Common myeloid progenitor, CD34-positive (primary cell): ENCODE measurements at regions not wholly inside any gene's neighbourhood (a gene's known extent, or its start where the extent isn't known, plus 50 kb on each side); places are given as distances from the start of the nearest gene placed in this dataset.

Experiments used
- CTCF ChIA-PET: fragments of 350-600 bp; sonication (Branson Sonifier 250); formaldehyde crosslinking; loops from one replicate; lab custom pipeline; 2021; ENCODE audit warnings: antibody characterized with exemption; lab: Charles Lee
- POLR2A ChIA-PET: fragments of 350-600 bp; sonication (Branson Sonifier 250); formaldehyde crosslinking; loops from one replicate; lab custom pipeline; 2021; ENCODE audit warnings: antibody characterized with exemption; lab: Charles Lee
- DNase-seq, 3 donors: peaks; one replicate each; pipeline versions ENCODE4 v3.0.0 to v3.0.0-alpha.2; 2013
- H3K27ac ChIP-seq, 2 experiments: 1 replicate in 1 of 2; 2 replicates in 1 of 2; pipeline ENCODE4 v1.7.0; 2013; ENCODE audit warnings: inconsistent platforms in 2 of 2, low read length in 2 of 2, mild to moderate bottlenecking in 2 of 2, low read depth in 1 of 2, moderate library complexity in 1 of 2; ENCODE audit not compliant: severe bottlenecking in 2 of 2, insufficient read depth in 1 of 2, poor library complexity in 1 of 2
- H3K27me3 ChIP-seq, 5 experiments: replicated peaks in 2 of 5; 1 replicate in 3 of 5; 2 replicates in 2 of 5; pipeline versions ENCODE4 v1.6.1 to v1.7.0; 2013; ENCODE audit warnings: low read length in 4 of 5, mild to moderate bottlenecking in 2 of 5, moderate library complexity in 2 of 5, inconsistent platforms in 1 of 5; ENCODE audit not compliant: insufficient read depth in 5 of 5, control insufficient read depth in 4 of 5
- H3K36me3 ChIP-seq, 4 experiments: 1 replicate in 2 of 4; 2 replicates in 2 of 4; pipeline versions ENCODE4 v1.6.1 to v1.7.0; 2013; ENCODE audit warnings: low read length in 3 of 4, control low read depth in 1 of 4, mild to moderate bottlenecking in 1 of 4; ENCODE audit not compliant: control insufficient read depth in 4 of 4, insufficient read depth in 4 of 4
- H3K4me1 ChIP-seq, 4 experiments: 1 replicate in 3 of 4; 2 replicates in 1 of 4; pipeline versions ENCODE4 v1.6.1 to v1.7.1; 2013; ENCODE audit warnings: low read length in 3 of 4, mild to moderate bottlenecking in 3 of 4, control low read depth in 1 of 4, inconsistent platforms in 1 of 4, moderate library complexity in 1 of 4; ENCODE audit not compliant: control insufficient read depth in 4 of 4, insufficient read depth in 4 of 4; ENCODE audit errors: control extremely low read depth in 1 of 4
- H3K4me3 ChIP-seq, 7 experiments: 1 replicate in 4 of 7; 2 replicates in 3 of 7; pipeline versions ENCODE4 v1.5.1 to v1.7.0; 2013; ENCODE audit warnings: mild to moderate bottlenecking in 7 of 7, low read length in 6 of 7, moderate library complexity in 6 of 7, inconsistent platforms in 2 of 7, low read depth in 2 of 7, control low read depth in 1 of 7; ENCODE audit not compliant: insufficient read depth in 4 of 7, control insufficient read depth in 1 of 7; ENCODE audit errors: extremely low read depth in 1 of 7
- H3K9me3 ChIP-seq, 5 experiments: 1 replicate in 4 of 5; 2 replicates in 1 of 5; pipeline versions ENCODE4 v1.6.1 to v1.7.1; 2013; ENCODE audit warnings: low read length in 4 of 5, mild to moderate bottlenecking in 2 of 5, inconsistent platforms in 1 of 5, low read depth in 1 of 5, moderate library complexity in 1 of 5; ENCODE audit not compliant: control insufficient read depth in 4 of 5, insufficient read depth in 2 of 5; ENCODE audit errors: control extremely low read depth in 1 of 5
- WGBS: methylation state at CpG from one replicate; pipeline ENCODE4 v1.1.5; 2013; ENCODE audit not compliant: insufficient coverage; 5-methylcytosine and 5-hydroxymethylcytosine counted together

DNA sequence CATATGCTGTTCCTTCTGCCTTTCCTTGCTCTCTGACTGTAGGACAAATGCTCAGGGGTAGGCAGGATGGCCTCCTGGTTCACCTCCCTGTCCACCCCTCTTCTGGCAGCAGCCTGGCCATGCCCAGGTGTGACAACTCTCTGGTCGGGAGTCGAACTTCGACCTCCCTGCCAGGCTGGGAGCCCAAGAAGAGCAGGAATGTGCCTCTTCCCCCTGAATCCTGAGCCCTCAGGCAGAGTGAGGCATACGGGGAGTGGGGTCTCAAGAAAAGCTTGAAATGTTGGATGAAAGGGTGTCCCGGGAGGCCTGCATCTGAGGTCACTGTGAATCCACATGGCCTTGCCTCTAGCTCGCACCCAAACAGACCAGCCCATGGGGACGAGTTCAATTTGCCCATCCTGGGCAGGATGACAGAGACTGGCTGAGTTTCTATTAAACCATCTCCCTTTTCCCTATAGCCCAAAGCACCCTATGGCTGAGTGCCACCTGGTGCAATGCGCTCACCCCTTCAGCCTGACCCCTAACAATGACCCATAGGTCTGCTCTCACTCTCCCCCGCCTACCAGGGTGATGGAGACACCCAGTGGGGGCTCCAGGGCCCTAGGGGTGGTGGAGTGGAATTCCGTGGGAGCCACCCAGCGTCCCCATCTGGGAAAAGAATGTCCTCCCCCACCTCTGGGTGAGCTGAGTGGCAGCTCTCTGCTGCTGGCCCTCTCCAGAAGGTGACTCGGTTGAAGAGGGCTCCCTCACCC is 52.9 kb upstream of the DIO3 start:
- Histone ChIP-seq H3K4me1 (peaks cover 0 to 13% (median 7%) of the 10 kb centered on the region in 4 experiments), H3K9me3 (peaks cover 0 to 12% (median 0%) of the 10 kb centered on the region in 5 experiments), H3K36me3 (no peaks in the 10 kb centered on the region), H3K4me3 (no peak overlapping the region), H3K27me3 (peaks cover 0 to 1% (median 0%) of the 10 kb centered on the region in 5 experiments), H3K27ac (no peak overlapping the region)
- WGBS: 97% methylated on average over 6 of the region's 12 CpGs
- POLR2A ChIA-PET: no interaction called here
- no peak for DNase-seq
- CTCF ChIA-PET: no interaction called here

DNA sequence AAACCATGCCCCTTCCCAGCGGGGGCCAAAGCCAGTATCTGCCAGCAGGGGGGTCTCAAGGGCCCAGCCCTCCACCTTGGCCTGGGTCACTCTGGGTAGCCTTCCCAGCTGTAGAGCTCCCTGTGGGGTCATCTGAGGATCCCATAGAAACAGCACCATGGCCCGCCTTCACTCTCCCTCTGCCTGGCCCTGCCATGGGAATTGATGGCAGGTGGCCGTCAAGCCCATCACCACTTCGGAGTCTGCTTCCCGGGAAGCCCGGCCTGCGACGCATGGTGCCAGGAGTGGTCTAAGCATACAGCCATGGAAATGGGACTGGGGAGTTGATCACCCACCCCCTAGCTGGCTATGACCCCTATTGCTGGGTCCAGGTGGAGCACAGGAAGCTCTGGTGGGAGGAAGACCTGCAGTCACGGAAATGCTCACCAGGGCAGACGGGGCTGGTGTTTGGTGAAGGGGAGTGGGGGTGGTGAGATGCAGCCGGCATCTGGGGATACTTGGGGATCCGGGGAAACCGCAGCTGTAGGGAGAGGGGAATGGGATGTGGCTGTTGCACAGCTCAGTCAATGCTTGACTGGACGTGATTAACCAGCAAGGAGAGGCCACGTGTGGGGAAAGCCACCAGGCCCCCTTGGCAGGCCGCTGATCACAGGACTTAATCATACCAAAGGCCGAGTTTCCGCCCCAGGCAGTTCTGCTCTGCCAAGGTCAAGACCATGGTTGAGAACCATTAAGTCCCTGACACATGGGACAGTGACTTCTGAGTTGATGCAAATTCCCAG is 52.2 kb upstream of the DIO3 start:
- peaks cover 0 to 13% (median 7%) of the 10 kb centered on the region in 4 experiments for H3K4me1 ChIP-seq
- H3K27ac ChIP-seq: no peak overlapping the region
- H3K36me3 ChIP-seq: no peaks in the 10 kb centered on the region
- H3K27me3 ChIP-seq: peaks cover 0 to 1% (median 0%) of the 10 kb centered on the region in 5 experiments
- WGBS: 99% methylated on average over 13 of the region's 18 CpGs
- DNase-seq: no peak
- H3K4me3 ChIP-seq: no peak overlapping the region
- ChIA-PET POLR2A (no interaction called here), CTCF (no interaction called here)
- peaks cover 0 to 6% (median 0%) of the 10 kb centered on the region in 5 experiments for H3K9me3 ChIP-seq

DNA sequence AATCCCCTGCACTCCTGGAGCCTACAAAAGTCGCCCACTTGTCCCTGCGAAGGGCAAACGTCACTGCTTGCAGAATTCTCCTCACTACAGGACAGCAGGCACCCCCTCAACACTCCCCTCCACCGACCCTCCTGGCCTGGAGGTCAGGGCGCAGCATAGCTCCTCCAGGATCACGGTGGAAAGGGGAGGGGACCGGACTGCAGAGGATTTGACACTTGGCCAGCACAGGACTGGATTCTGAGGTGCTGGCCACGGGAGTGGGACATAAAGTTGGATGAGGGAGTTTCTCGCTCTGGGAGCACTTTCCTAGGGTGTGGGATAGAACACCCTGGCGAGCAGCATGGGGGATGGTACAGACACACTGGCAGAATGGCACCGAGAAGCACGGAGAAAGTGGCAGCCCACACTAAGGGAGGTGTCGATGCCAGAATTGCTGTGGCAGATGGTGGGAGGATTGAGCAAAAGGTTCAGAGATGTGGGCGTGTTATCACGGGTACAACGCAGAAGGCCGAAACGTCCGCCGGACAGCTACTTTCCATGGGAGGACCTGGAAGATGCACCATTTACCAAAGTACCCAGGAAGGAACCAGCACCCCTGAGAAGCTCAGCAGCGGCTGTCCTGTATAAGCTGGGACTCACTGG is 51.4 kb upstream of the DIO3 start:
- H3K27ac ChIP-seq: no peak overlapping the region
- peaks cover 0 to 6% (median 0%) of the 10 kb centered on the region in 5 experiments for H3K9me3 ChIP-seq
- no peak for DNase-seq
- ChIA-PET CTCF (no interaction called here), POLR2A (no interaction called here)
- H3K4me3 ChIP-seq: no peak overlapping the region
- WGBS: 96% methylated on average over 15 of the region's 21 CpGs
- peaks cover 0 to 13% (median 7%) of the 10 kb centered on the region in 4 experiments for H3K4me1 ChIP-seq
- H3K36me3 ChIP-seq: no peaks in the 10 kb centered on the region
- H3K27me3 ChIP-seq: peaks cover 0 to 1% (median 0%) of the 10 kb centered on the region in 5 experiments

DNA sequence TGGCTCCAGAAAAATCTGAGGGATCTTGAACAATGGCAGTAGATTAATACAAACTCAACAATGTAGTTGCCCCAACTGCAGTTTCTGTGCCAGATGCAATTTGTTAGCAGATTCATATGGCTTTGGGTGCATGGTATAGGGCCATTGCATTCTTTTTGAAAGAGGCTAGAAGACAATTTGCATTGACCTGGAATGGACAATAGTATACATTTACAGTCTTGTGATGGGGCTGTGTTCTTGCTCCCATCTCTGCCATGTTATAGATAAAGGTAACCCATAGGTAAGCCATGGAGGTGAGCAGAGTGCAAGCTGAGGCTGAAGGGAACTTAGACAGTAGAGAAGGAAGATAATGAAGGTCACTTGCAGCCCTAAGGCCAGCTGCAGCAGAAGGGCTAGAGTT is 50.1 kb upstream of the DIO3 start:
- POLR2A ChIA-PET: no interaction called here
- Histone ChIP-seq H3K4me1 (peaks cover 0 to 13% (median 7%) of the 10 kb centered on the region in 4 experiments), H3K36me3 (no peaks in the 10 kb centered on the region), H3K27ac (no peak overlapping the region), H3K4me3 (no peak overlapping the region), H3K27me3 (no peaks in the 10 kb centered on the region), H3K9me3 (peaks cover 0 to 14% (median 0%) of the 10 kb centered on the region in 5 experiments)
- CTCF ChIA-PET: interaction anchor here (1.5 kb wide), 1 partner anchor 35 kb away, joined by 3 read pairs; no protein-coding TSS in a partner anchor
- no peak for DNase-seq
